Stimulated activated CD4-positive, alpha-beta T cell treated with anti-CD3 and anti-CD28 coated beads, Interleukin-2, amount 100 ng/mL, for 24 hours (primary cell): ENCODE measurements at regions not wholly inside any gene's neighbourhood (a gene's known extent, or its start where the extent isn't known, plus 50 kb on each side); places are given as distances from the start of the nearest gene placed in this dataset.

ENCODE experiments used
- DNase-seq, 2 donors: peaks; one replicate each; pipeline ENCODE4 v3.0.0-alpha.2; 2020

- no peak for DNase-seq
Observed at GRCh38 chr3:150080058-150080730, 109.5 kb upstream of the PFN2 start.

GRCh38 chr3:150079029-150079739, 108.5 kb upstream of the PFN2 start:
- no peak for DNase-seq

- no peak for DNase-seq
Observed at GRCh38 chr3:150077581-150078247, 107.0 kb upstream of the PFN2 start.

- no peak for DNase-seq
Observed at GRCh38 chr3:150077107-150077506, 106.4 kb upstream of the PFN2 start.

- DNase-seq = no peak
Observed at GRCh38 chr3:150076443-150076842, 105.7 kb upstream of the PFN2 start.

- no peak for DNase-seq
Observed at GRCh38 chr3:150075417-150075865, 104.7 kb upstream of the PFN2 start.

GRCh38 chr3:150074697-150075416, 104.2 kb upstream of the PFN2 start:
- no peak for DNase-seq

GRCh38 chr3:150074277-150074676, 103.6 kb upstream of the PFN2 start:
- no peak for DNase-seq

- no peak for DNase-seq
Observed at GRCh38 chr3:150073513-150073912, 102.8 kb upstream of the PFN2 start.

GRCh38 chr3:150073031-150073430, 102.3 kb upstream of the PFN2 start:
- DNase-seq = no peak

- DNase-seq = no peak
Observed at GRCh38 chr3:150072576-150072975, 101.9 kb upstream of the PFN2 start.

- DNase-seq = no peak
Observed at GRCh38 chr3:150070271-150070670, 99.6 kb upstream of the PFN2 start.

GRCh38 chr3:150069633-150070032, 98.9 kb upstream of the PFN2 start:
- no peak for DNase-seq

- DNase-seq = no peak
Observed at GRCh38 chr3:150069154-150069527, 98.4 kb upstream of the PFN2 start.

GRCh38 chr3:150068440-150069153, 97.9 kb upstream of the PFN2 start:
- no peak for DNase-seq

- no peak for DNase-seq
Observed at GRCh38 chr3:150067561-150067960, 96.9 kb upstream of the PFN2 start.

- DNase-seq = no peak
Observed at GRCh38 chr3:150064971-150065370, 94.3 kb upstream of the PFN2 start.

- no peak for DNase-seq
Observed at GRCh38 chr3:150063237-150063636, 92.5 kb upstream of the PFN2 start.

GRCh38 chr3:150062492-150062891, 91.8 kb upstream of the PFN2 start:
- no peak for DNase-seq

GRCh38 chr3:150061288-150062024, 90.8 kb upstream of the PFN2 start:
- no peak for DNase-seq

- no peak for DNase-seq
Observed at GRCh38 chr3:150059729-150060128, 89.0 kb upstream of the PFN2 start.

- no peak for DNase-seq
Observed at GRCh38 chr3:150059241-150059640, 88.5 kb upstream of the PFN2 start.
